ENCODE measurements at regions not wholly inside any gene's neighbourhood (a gene's known extent, or its start where the extent isn't known, plus 50 kb on each side); places are given as distances from the start of the nearest gene placed in this dataset.

DNA sequence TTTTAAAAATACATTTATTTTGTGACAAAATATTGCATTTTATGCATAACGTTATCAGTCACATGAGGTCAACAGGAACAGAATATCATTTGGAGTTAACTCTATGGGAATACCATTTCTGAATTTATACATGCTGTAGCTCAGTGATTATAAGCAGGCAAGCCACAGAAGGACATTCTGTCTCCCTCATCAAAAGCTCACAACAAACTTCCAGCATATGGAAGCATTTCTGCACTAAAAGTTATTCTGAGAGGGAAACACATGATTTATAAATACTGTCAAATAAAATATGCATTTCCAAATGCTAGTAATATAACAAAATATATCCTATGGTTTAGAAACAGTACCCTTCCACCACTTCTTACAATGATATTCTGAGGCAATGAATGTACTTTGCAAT is 854.1 kb upstream of the B3GALT2 start (continued):
- TF ChIP-seq, protein P1, sequence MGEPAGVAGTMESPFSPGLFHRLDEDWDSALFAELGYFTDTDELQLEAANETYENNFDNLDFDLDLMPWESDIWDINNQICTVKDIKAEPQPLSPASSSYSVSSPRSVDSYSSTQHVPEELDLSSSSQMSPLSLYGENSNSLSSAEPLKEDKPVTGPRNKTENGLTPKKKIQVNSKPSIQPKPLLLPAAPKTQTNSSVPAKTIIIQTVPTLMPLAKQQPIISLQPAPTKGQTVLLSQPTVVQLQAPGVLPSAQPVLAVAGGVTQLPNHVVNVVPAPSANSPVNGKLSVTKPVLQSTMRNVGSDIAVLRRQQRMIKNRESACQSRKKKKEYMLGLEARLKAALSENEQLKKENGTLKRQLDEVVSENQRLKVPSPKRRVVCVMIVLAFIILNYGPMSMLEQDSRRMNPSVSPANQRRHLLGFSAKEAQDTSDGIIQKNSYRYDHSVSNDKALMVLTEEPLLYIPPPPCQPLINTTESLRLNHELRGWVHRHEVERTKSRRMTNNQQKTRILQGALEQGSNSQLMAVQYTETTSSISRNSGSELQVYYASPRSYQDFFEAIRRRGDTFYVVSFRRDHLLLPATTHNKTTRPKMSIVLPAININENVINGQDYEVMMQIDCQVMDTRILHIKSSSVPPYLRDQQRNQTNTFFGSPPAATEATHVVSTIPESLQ (CRISPR knock-in tag; IDR thresholded peaks at IDR 0.05): no peak

DNA sequence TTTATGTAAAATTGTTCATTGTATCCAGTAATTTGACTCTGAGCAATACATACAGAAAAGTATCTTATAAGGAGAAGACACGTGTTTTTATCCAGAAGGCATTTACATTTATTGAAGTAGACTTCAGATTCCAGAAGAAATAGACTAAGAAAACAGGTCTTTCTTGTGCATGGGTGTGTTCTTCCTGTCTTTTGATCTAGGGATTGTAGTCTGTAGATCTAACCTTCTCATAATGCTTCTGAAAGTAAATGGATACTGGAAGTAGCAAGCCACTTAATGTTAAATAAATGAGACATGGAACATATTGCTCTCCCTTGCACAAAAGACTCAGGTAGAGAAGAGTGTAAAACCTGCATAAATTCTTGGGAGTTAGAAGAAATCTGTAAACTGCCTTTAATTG is 853.2 kb upstream of the B3GALT2 start:
- no peak overlapping the region for H3K9ac ChIP-seq (ENCODE audit: insufficient read depth in 1 of 2, low read depth in 2 of 2, low read length in 2 of 2)
- H3K4me3 ChIP-seq: no peak overlapping the region
- ATAC-seq (no peak), FAIRE-seq (no peak), DNase-seq (ENCODE audit: extremely low read depth in 1 of 4, low spot score in 3 of 4) (no peak)
- CTCF ChIA-PET (ENCODE audit: low intra/inter-chr PET ratio): no interaction called here
- H3K27me3 ChIP-seq (ENCODE audit: control insufficient read depth in 2 of 2, insufficient read depth in 2 of 2, low read length in 2 of 2): no peaks in the 10 kb centered on the region
- no peaks in the 10 kb centered on the region for H3K4me1 ChIP-seq (replicated peaks in 1 of 2; ENCODE audit: control insufficient read depth in 2 of 2, insufficient read depth in 2 of 2, low read length in 2 of 2)
- POLR2A ChIA-PET: no interaction called here
- H3K9me1 ChIP-seq (ENCODE audit: control insufficient read depth, insufficient read depth, low read length): no peaks in the 10 kb centered on the region
- no peaks in the 10 kb centered on the region for H3K79me2 ChIP-seq (ENCODE audit: control insufficient read depth, insufficient read depth, low read length)
- in situ Hi-C loops (cut with MboI): no loop called here
- no peaks in the 10 kb centered on the region for H3K36me3 ChIP-seq (ENCODE audit: control insufficient read depth, insufficient read depth, low read length)
- no peak overlapping the region for H2AFZ ChIP-seq (ENCODE audit: low read depth, low read length)
- H4K20me1 ChIP-seq (replicated peaks; ENCODE audit: control insufficient read depth, insufficient read depth, low read length): no peaks in the 10 kb centered on the region
- intact Hi-C loops (cut with micrococcal nuclease): no loop called here
- WGBS (ENCODE audit: insufficient coverage, low coverage, missing lambda C conversion rate): 0% methylated on average over 1 of the region's 1 CpG
- BruUV-seq (replicated peaks): no TSS peak
- H3K9me3 ChIP-seq (replicated peaks; ENCODE audit: control insufficient read depth, insufficient read depth, low read depth, low read length): no peaks in the 10 kb centered on the region; the same call in none of the 2 replicates
- H3K4me2 ChIP-seq (ENCODE audit: insufficient read depth, low read length): no peak overlapping the region
- H3K27ac ChIP-seq (ENCODE audit: extremely low read depth, low read depth, low read length): no peak overlapping the region
- no peak for TF ChIP-seq KLF16 (IDR thresholded peaks at IDR 0.05)
- TF ChIP-seq ZNF76 (CRISPR knock-in tag; IDR thresholded peaks at IDR 0.05; ENCODE audit: borderline replicate concordance): no peak
- no peak for TF ChIP-seq STAT5A (IDR thresholded peaks at IDR 0.05; ENCODE audit: borderline replicate concordance, low read length)
- TF ChIP-seq, protein P2, sequence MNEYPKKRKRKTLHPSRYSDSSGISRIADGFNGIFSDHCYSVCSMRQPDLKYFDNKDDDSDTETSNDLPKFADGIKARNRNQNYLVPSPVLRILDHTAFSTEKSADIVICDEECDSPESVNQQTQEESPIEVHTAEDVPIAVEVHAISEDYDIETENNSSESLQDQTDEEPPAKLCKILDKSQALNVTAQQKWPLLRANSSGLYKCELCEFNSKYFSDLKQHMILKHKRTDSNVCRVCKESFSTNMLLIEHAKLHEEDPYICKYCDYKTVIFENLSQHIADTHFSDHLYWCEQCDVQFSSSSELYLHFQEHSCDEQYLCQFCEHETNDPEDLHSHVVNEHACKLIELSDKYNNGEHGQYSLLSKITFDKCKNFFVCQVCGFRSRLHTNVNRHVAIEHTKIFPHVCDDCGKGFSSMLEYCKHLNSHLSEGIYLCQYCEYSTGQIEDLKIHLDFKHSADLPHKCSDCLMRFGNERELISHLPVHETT (CRISPR knock-in tag; conservative IDR thresholded peaks at IDR 0.05 in 1 of 2, IDR thresholded peaks at IDR 0.05 in 1 of 2): no peak
- TF ChIP-seq, protein P3, sequence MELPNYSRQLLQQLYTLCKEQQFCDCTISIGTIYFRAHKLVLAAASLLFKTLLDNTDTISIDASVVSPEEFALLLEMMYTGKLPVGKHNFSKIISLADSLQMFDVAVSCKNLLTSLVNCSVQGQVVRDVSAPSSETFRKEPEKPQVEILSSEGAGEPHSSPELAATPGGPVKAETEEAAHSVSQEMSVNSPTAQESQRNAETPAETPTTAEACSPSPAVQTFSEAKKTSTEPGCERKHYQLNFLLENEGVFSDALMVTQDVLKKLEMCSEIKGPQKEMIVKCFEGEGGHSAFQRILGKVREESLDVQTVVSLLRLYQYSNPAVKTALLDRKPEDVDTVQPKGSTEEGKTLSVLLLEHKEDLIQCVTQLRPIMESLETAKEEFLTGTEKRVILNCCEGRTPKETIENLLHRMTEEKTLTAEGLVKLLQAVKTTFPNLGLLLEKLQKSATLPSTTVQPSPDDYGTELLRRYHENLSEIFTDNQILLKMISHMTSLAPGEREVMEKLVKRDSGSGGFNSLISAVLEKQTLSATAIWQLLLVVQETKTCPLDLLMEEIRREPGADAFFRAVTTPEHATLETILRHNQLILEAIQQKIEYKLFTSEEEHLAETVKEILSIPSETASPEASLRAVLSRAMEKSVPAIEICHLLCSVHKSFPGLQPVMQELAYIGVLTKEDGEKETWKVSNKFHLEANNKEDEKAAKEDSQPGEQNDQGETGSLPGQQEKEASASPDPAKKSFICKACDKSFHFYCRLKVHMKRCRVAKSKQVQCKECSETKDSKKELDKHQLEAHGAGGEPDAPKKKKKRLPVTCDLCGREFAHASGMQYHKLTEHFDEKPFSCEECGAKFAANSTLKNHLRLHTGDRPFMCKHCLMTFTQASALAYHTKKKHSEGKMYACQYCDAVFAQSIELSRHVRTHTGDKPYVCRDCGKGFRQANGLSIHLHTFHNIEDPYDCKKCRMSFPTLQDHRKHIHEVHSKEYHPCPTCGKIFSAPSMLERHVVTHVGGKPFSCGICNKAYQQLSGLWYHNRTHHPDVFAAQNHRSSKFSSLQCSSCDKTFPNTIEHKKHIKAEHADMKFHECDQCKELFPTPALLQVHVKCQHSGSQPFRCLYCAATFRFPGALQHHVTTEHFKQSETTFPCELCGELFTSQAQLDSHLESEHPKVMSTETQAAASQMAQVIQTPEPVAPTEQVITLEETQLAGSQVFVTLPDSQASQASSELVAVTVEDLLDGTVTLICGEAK (IDR thresholded peaks at IDR 0.05): no peak
- TF ChIP-seq, protein P3 (CRISPR knock-in tag; IDR thresholded peaks at IDR 0.05): no peak
- no peak for TF ChIP-seq PTTG1 (tag; IDR thresholded peaks at IDR 0.05; ENCODE audit: low read depth)
- TF ChIP-seq TAF15 (IDR thresholded peaks at IDR 0.05; ENCODE audit: low read depth, low read length): no peak

Measured in K562 (cell line).